HUES6 (cell line): ENCODE measurements at regions not wholly inside any gene's neighbourhood (a gene's known extent, or its start where the extent isn't known, plus 50 kb on each side); places are given as distances from the start of the nearest gene placed in this dataset.

Experiments
- H3K27ac ChIP-seq: 2 replicates; pipeline ENCODE4 v1.7.0; 2013; ENCODE audit warnings: low read depth, mild to moderate bottlenecking, low read length, inconsistent platforms
- H3K27me3 ChIP-seq: 2 replicates; pipeline ENCODE4 v1.6.1; 2013; ENCODE audit warnings: low read length; ENCODE audit not compliant: control insufficient read depth, insufficient read depth
- H3K36me3 ChIP-seq: 2 replicates; pipeline ENCODE4 v1.6.1; 2013; ENCODE audit warnings: low read length; ENCODE audit not compliant: control insufficient read depth, insufficient read depth
- H3K4me1 ChIP-seq: 2 replicates; pipeline ENCODE4 v1.6.1; 2013; ENCODE audit warnings: low read length; ENCODE audit not compliant: control insufficient read depth, insufficient read depth
- H3K4me3 ChIP-seq: 2 replicates; pipeline ENCODE4 v1.5.1; 2013; ENCODE audit warnings: low read depth, low read length
- H3K9ac ChIP-seq: one replicate; pipeline ENCODE4 v1.6.1; 2013; ENCODE audit warnings: mild to moderate bottlenecking, low read length
- H3K9me3 ChIP-seq: 2 replicates; pipeline ENCODE4 v1.6.1; 2013; ENCODE audit warnings: low read depth, low read length; ENCODE audit not compliant: control insufficient read depth, insufficient read depth

- Histone ChIP-seq H3K4me3 (no peak overlapping the region), H3K9ac (no peak overlapping the region), H3K36me3 (no peaks in the 10 kb centered on the region), H3K27ac (no peak overlapping the region), H3K9me3 (no peaks in the 10 kb centered on the region; the same call in 1 of the 2 replicates), H3K4me1 (no peaks in the 10 kb centered on the region), H3K27me3 (no peaks in the 10 kb centered on the region)
Measured at GRCh38 chr3:31382856-31383255, 149.9 kb upstream of the STT3B start.

- Histone ChIP-seq H3K4me3 (no peak overlapping the region), H3K4me1 (no peaks in the 10 kb centered on the region), H3K27ac (no peak overlapping the region), H3K27me3 (no peaks in the 10 kb centered on the region), H3K9me3 (no peaks in the 10 kb centered on the region; the same call in 1 of the 2 replicates), H3K9ac (no peak overlapping the region), H3K36me3 (no peaks in the 10 kb centered on the region)
Measured at GRCh38 chr3:31384117-31384516, 148.6 kb upstream of the STT3B start.

- H3K9ac ChIP-seq = no peak overlapping the region
- H3K36me3 ChIP-seq = no peaks in the 10 kb centered on the region
- no peaks in the 10 kb centered on the region; the same call in 1 of the 2 replicates for H3K9me3 ChIP-seq
- H3K27me3 ChIP-seq = no peaks in the 10 kb centered on the region; the same call in 1 of the 2 replicates
- H3K4me1 ChIP-seq = peaks cover 27% of the 10 kb centered on the region
- no peak overlapping the region for H3K4me3 ChIP-seq
- H3K27ac ChIP-seq = no peak overlapping the region
Measured at GRCh38 chr3:31389939-31390338, 142.8 kb upstream of the STT3B start.

- no peak overlapping the region for H3K27ac ChIP-seq
- H3K9me3 ChIP-seq = no peaks in the 10 kb centered on the region; the same call in 1 of the 2 replicates
- H3K4me1 ChIP-seq = peaks cover 27% of the 10 kb centered on the region
- no peaks in the 10 kb centered on the region; the same call in 1 of the 2 replicates for H3K27me3 ChIP-seq
- no peak overlapping the region for H3K9ac ChIP-seq
- H3K4me3 ChIP-seq = no peak overlapping the region
- H3K36me3 ChIP-seq = no peaks in the 10 kb centered on the region
Measured at GRCh38 chr3:31390466-31390865, 142.3 kb upstream of the STT3B start.

- Histone ChIP-seq H3K27ac (no peak overlapping the region), H3K36me3 (no peaks in the 10 kb centered on the region), H3K27me3 (no peaks in the 10 kb centered on the region; the same call in 1 of the 2 replicates), H3K9me3 (no peaks in the 10 kb centered on the region; the same call in 1 of the 2 replicates), H3K9ac (no peak overlapping the region), H3K4me1 (peaks cover 27% of the 10 kb centered on the region), H3K4me3 (no peak overlapping the region)
Measured at GRCh38 chr3:31391150-31391549, 141.6 kb upstream of the STT3B start.

- no peak overlapping the region for H3K27ac ChIP-seq
- no peak overlapping the region for H3K9ac ChIP-seq
- no peaks in the 10 kb centered on the region for H3K9me3 ChIP-seq
- H3K4me1 ChIP-seq = peaks cover 27% of the 10 kb centered on the region
- no peaks in the 10 kb centered on the region; the same call in 1 of the 2 replicates for H3K27me3 ChIP-seq
- H3K4me3 ChIP-seq = no peak overlapping the region
- no peaks in the 10 kb centered on the region for H3K36me3 ChIP-seq
Measured at GRCh38 chr3:31392568-31392967, 140.2 kb upstream of the STT3B start.

GRCh38 chr3:31399271-31399670 is 133.5 kb upstream of the STT3B start:
- H3K4me3 ChIP-seq = no peak overlapping the region
- H3K9me3 ChIP-seq = 0 out of 2 replicates have a peak, but pooled peaks cover 3% of the 10 kb centered on the region
- no peaks in the 10 kb centered on the region for H3K36me3 ChIP-seq
- no peaks in the 10 kb centered on the region for H3K27me3 ChIP-seq
- no peak overlapping the region for H3K27ac ChIP-seq
- no peaks in the 10 kb centered on the region for H3K4me1 ChIP-seq
- no peak overlapping the region for H3K9ac ChIP-seq

GRCh38 chr3:31402117-31402516 is 130.6 kb upstream of the STT3B start:
- peaks cover 7% of the 10 kb centered on the region; the same call in 1 of the 2 replicates for H3K4me1 ChIP-seq
- no peaks in the 10 kb centered on the region for H3K36me3 ChIP-seq
- H3K27ac ChIP-seq = no peak overlapping the region

GRCh38 chr3:31403197-31403596 is 129.5 kb upstream of the STT3B start:
- no peaks in the 10 kb centered on the region for H3K36me3 ChIP-seq
- no peak overlapping the region for H3K9ac ChIP-seq
- H3K4me1 ChIP-seq = peaks cover 7% of the 10 kb centered on the region; the same call in 1 of the 2 replicates
- 0 out of 2 replicates have a peak, but pooled peaks cover 3% of the 10 kb centered on the region for H3K9me3 ChIP-seq
- H3K27me3 ChIP-seq = no peaks in the 10 kb centered on the region
- H3K27ac ChIP-seq = no peak overlapping the region
- no peak overlapping the region for H3K4me3 ChIP-seq

More at GRCh38 chr3:31402117-31402516, 130.6 kb upstream of the STT3B start:
- 0 out of 2 replicates have a peak, but pooled peaks cover 3% of the 10 kb centered on the region for H3K9me3 ChIP-seq
- no peak overlapping the region for H3K9ac ChIP-seq
- no peaks in the 10 kb centered on the region for H3K27me3 ChIP-seq
- H3K4me3 ChIP-seq = no peak overlapping the region

GRCh38 chr3:31404871-31405270 is 127.9 kb upstream of the STT3B start:
- Histone ChIP-seq H3K27me3 (no peaks in the 10 kb centered on the region), H3K36me3 (no peaks in the 10 kb centered on the region), H3K4me3 (no peak overlapping the region), H3K4me1 (peaks cover 7% of the 10 kb centered on the region; the same call in 1 of the 2 replicates), H3K27ac (no peak overlapping the region), H3K9ac (no peak overlapping the region), H3K9me3 (0 out of 2 replicates have a peak, but pooled peaks cover 3% of the 10 kb centered on the region)

- 0 out of 2 replicates have a peak, but pooled peaks cover 3% of the 10 kb centered on the region for H3K9me3 ChIP-seq
- no peaks in the 10 kb centered on the region for H3K36me3 ChIP-seq
- peaks cover 7% of the 10 kb centered on the region; the same call in 1 of the 2 replicates for H3K4me1 ChIP-seq
- H3K9ac ChIP-seq = no peak overlapping the region
- no peak overlapping the region for H3K4me3 ChIP-seq
- H3K27me3 ChIP-seq = no peaks in the 10 kb centered on the region
- H3K27ac ChIP-seq = no peak overlapping the region
Measured at GRCh38 chr3:31405515-31405914, 127.2 kb upstream of the STT3B start.
